ENCODE measurements at regions not wholly inside any gene's neighbourhood (a gene's known extent, or its start where the extent isn't known, plus 50 kb on each side); places are given as distances from the start of the nearest gene placed in this dataset.

GRCh38 chr4:159766241-159766640 lies 663.4 kb downstream of the RAPGEF2 start:
- dilution Hi-C loops (cut with MboI; ENCODE audit: extremely low pct_ligation_motif_present, low sequenced_read_pairs), result no loop called here
- no peaks in the 10 kb centered on the region for H3K9me3 ChIP-seq (ENCODE audit: control insufficient read depth, low read depth, low read length)
- no peak overlapping the region for H3K4me3 ChIP-seq (ENCODE audit: control insufficient read depth in 2 of 3, extremely low read depth in 1 of 3, insufficient read depth in 2 of 3, low read depth in 1 of 3, low read length in 3 of 3)
- no peaks in the 10 kb centered on the region for H3K4me1 ChIP-seq (ENCODE audit: control insufficient read depth, extremely low read depth, insufficient read depth, low read length)
- no peak overlapping the region for H2AFZ ChIP-seq (ENCODE audit: control insufficient read depth, low read length)
- H3K36me3 ChIP-seq (ENCODE audit: control insufficient read depth in 2 of 2, extremely low read depth in 1 of 2, insufficient read depth in 2 of 2, low read length in 2 of 2), result no peaks in the 10 kb centered on the region
- H3K27ac ChIP-seq (ENCODE audit: control insufficient read depth, insufficient read depth, low read length), result no peak overlapping the region
- no peak for TF ChIP-seq EZH2 (IDR thresholded peaks at IDR 0.05; ENCODE audit: low read length)
- TF ChIP-seq CTCF (optimal IDR thresholded peaks at IDR 0.05 in 1 of 3, IDR thresholded peaks at IDR 0.05 in 1 of 3, conservative IDR thresholded peaks at IDR 0.05 in 1 of 3; ENCODE audit: extremely low read depth in 1 of 3, insufficient read depth in 2 of 3, low read length in 3 of 3), result no peak
- FAIRE-seq (no peak), DNase-seq (ENCODE audit: low read depth, low spot score) (no peak)
- no peaks in the 10 kb centered on the region for H3K9me1 ChIP-seq (ENCODE audit: control insufficient read depth, extremely low read depth, insufficient read depth, low read length)
- H3K79me2 ChIP-seq (ENCODE audit: control insufficient read depth, insufficient read depth, low read length), result no peaks in the 10 kb centered on the region
- H3K4me2 ChIP-seq (ENCODE audit: control insufficient read depth, extremely low read depth, insufficient read depth, low read depth, low read length), result no peak overlapping the region
- H4K20me1 ChIP-seq (ENCODE audit: control insufficient read depth, extremely low read depth, insufficient read depth, low read length), result no peaks in the 10 kb centered on the region
- H3K9ac ChIP-seq (ENCODE audit: control insufficient read depth, extremely low read depth, insufficient read depth, low read length), result no peak overlapping the region
- no peaks in the 10 kb centered on the region for H3K27me3 ChIP-seq (ENCODE audit: control insufficient read depth, extremely low read depth, insufficient read depth, low read length)

- TF ChIP-seq CTCF (optimal IDR thresholded peaks at IDR 0.05 in 1 of 3, IDR thresholded peaks at IDR 0.05 in 1 of 3, conservative IDR thresholded peaks at IDR 0.05 in 1 of 3; ENCODE audit: extremely low read depth in 1 of 3, insufficient read depth in 2 of 3, low read length in 3 of 3), result no peak
- TF ChIP-seq EZH2 (IDR thresholded peaks at IDR 0.05; ENCODE audit: low read length), result no peak
- DNase-seq (ENCODE audit: low read depth, low spot score), result no peak
- H3K79me2 ChIP-seq (ENCODE audit: control insufficient read depth, insufficient read depth, low read length), result no peaks in the 10 kb centered on the region
- no peak overlapping the region for H2AFZ ChIP-seq (ENCODE audit: control insufficient read depth, low read length)
- no peaks in the 10 kb centered on the region for H3K4me1 ChIP-seq (ENCODE audit: control insufficient read depth, extremely low read depth, insufficient read depth, low read length)
- FAIRE-seq, result no peak
- H3K4me3 ChIP-seq (ENCODE audit: control insufficient read depth in 2 of 3, extremely low read depth in 1 of 3, insufficient read depth in 2 of 3, low read depth in 1 of 3, low read length in 3 of 3), result no peak overlapping the region
- no peaks in the 10 kb centered on the region for H4K20me1 ChIP-seq (ENCODE audit: control insufficient read depth, extremely low read depth, insufficient read depth, low read length)
- no peaks in the 10 kb centered on the region for H3K9me3 ChIP-seq (ENCODE audit: control insufficient read depth, low read depth, low read length)
- no peaks in the 10 kb centered on the region for H3K36me3 ChIP-seq (ENCODE audit: control insufficient read depth in 2 of 2, extremely low read depth in 1 of 2, insufficient read depth in 2 of 2, low read length in 2 of 2)
- no peaks in the 10 kb centered on the region for H3K27me3 ChIP-seq (ENCODE audit: control insufficient read depth, extremely low read depth, insufficient read depth, low read length)
- no peak overlapping the region for H3K27ac ChIP-seq (ENCODE audit: control insufficient read depth, insufficient read depth, low read length)
- no peak overlapping the region for H3K9ac ChIP-seq (ENCODE audit: control insufficient read depth, extremely low read depth, insufficient read depth, low read length)
- dilution Hi-C loops (cut with MboI; ENCODE audit: extremely low pct_ligation_motif_present, low sequenced_read_pairs), result no loop called here
- no peaks in the 10 kb centered on the region for H3K9me1 ChIP-seq (ENCODE audit: control insufficient read depth, extremely low read depth, insufficient read depth, low read length)
- H3K4me2 ChIP-seq (ENCODE audit: control insufficient read depth, extremely low read depth, insufficient read depth, low read depth, low read length), result no peak overlapping the region
These were observed 664.5 kb downstream of the RAPGEF2 start for GRCh38 chr4:159767406-159767805.

Data from keratinocyte (primary cell).